ENCODE measurements at regions not wholly inside any gene's neighbourhood (a gene's known extent, or its start where the extent isn't known, plus 50 kb on each side); places are given as distances from the start of the nearest gene placed in this dataset.

DNA sequence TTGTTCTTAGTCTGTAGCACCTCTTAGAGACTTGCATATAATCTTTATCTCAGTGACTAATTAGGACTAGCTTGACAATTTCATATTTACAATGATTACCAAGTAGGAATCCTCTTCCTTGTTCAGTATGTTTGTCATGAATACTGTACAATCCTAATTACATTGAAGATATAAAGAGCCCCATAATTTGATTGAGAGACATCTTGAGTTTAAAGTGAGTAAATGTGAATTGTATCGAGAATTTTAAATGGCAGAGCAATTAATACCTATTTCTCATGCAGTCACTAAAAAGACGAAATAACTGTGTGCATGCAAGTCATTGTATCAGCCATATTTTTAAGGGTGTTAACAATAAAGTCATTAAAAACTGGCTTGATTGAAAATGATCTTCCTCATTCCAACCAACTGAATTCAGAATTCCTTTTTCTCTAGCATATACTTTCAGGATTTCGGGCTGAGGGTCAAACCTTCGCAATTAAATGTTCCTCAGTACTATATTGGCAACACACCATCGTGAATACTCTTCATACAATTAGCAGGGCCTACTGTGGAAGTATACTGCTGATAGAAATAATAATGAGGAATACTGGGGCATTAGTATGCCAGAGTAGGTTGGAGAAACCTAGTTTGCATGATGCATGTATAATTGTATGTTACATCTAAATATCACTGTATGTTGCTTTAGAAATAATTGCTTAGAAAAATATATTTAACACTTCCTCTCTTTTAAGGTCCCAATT is 284.7 kb upstream of the TMEM161B start:
- Histone ChIP-seq H3K9me3 (ENCODE audit: insufficient read depth, low read length, severe bottlenecking) (no peaks in the 10 kb centered on the region), H3K4me1 (ENCODE audit: insufficient read depth, low read length) (no peaks in the 10 kb centered on the region), H3K9ac (ENCODE audit: low read depth, low read length) (no peak overlapping the region), H3K4me2 (ENCODE audit: insufficient read depth, low read length) (no peak overlapping the region), H3K27ac (ENCODE audit: low read length) (no peak overlapping the region), H3K36me3 (ENCODE audit: insufficient read depth, low read length) (no peaks in the 10 kb centered on the region), H4K20me1 (ENCODE audit: insufficient read depth, low read length) (no peaks in the 10 kb centered on the region), H3K4me3 (ENCODE audit: low read depth in 1 of 2, low read length in 2 of 2) (no peak overlapping the region), H3K79me2 (ENCODE audit: insufficient read depth, low read length) (no peaks in the 10 kb centered on the region), H3K27me3 (ENCODE audit: insufficient read depth, low read length, poor library complexity) (no peaks in the 10 kb centered on the region), H2AFZ (ENCODE audit: low read depth, low read length) (no peak overlapping the region)
- ATAC-seq (ENCODE audit: insufficient read depth, low read depth) (no peak), DNase-seq (no peak)
- TF ChIP-seq, protein P1, sequence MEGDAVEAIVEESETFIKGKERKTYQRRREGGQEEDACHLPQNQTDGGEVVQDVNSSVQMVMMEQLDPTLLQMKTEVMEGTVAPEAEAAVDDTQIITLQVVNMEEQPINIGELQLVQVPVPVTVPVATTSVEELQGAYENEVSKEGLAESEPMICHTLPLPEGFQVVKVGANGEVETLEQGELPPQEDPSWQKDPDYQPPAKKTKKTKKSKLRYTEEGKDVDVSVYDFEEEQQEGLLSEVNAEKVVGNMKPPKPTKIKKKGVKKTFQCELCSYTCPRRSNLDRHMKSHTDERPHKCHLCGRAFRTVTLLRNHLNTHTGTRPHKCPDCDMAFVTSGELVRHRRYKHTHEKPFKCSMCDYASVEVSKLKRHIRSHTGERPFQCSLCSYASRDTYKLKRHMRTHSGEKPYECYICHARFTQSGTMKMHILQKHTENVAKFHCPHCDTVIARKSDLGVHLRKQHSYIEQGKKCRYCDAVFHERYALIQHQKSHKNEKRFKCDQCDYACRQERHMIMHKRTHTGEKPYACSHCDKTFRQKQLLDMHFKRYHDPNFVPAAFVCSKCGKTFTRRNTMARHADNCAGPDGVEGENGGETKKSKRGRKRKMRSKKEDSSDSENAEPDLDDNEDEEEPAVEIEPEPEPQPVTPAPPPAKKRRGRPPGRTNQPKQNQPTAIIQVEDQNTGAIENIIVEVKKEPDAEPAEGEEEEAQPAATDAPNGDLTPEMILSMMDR (IDR thresholded peaks at IDR 0.05; ENCODE audit: borderline replicate concordance, extremely low read depth, low read length, poor library complexity, severe bottlenecking): no peak
- TF ChIP-seq EZH2 (IDR thresholded peaks at IDR 0.05; ENCODE audit: borderline replicate concordance, low read depth, low read length, severe bottlenecking): no peak

DNA sequence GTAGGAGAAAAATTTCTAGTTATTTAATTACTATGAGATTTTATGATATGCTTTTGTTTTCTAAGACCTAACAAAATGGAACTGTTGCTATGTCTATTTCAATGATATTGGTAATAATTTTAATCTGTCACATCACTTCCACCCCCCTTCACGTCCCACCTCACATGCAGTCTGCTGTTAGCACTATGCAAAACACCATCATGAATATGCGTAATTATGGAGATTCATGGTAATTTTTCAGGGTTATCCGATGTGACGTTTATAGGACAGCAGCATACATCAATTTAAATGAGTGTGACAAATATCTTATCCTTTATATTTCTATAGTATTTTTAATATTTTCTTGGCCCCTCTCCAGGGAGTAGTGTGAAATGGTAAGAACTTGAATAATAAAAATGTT is 283.8 kb upstream of the TMEM161B start:
- Histone ChIP-seq H3K27me3 (ENCODE audit: insufficient read depth, low read length, poor library complexity) (no peaks in the 10 kb centered on the region), H3K36me3 (ENCODE audit: insufficient read depth, low read length) (no peaks in the 10 kb centered on the region), H3K9ac (ENCODE audit: low read depth, low read length) (no peak overlapping the region), H3K4me1 (ENCODE audit: insufficient read depth, low read length) (no peaks in the 10 kb centered on the region), H4K20me1 (ENCODE audit: insufficient read depth, low read length) (no peaks in the 10 kb centered on the region), H3K4me3 (ENCODE audit: low read depth in 1 of 2, low read length in 2 of 2) (no peak overlapping the region), H2AFZ (ENCODE audit: low read depth, low read length) (no peak overlapping the region), H3K9me3 (ENCODE audit: insufficient read depth, low read length, severe bottlenecking) (no peaks in the 10 kb centered on the region), H3K4me2 (ENCODE audit: insufficient read depth, low read length) (no peak overlapping the region), H3K79me2 (ENCODE audit: insufficient read depth, low read length) (no peaks in the 10 kb centered on the region), H3K27ac (ENCODE audit: low read length) (no peak overlapping the region)
- no peak for ATAC-seq (ENCODE audit: insufficient read depth, low read depth)
- DNase-seq: no peak
- TF ChIP-seq, protein P1 (IDR thresholded peaks at IDR 0.05; ENCODE audit: borderline replicate concordance, extremely low read depth, low read length, poor library complexity, severe bottlenecking): no peak
- TF ChIP-seq EZH2 (IDR thresholded peaks at IDR 0.05; ENCODE audit: borderline replicate concordance, low read depth, low read length, severe bottlenecking): no peak

DNA sequence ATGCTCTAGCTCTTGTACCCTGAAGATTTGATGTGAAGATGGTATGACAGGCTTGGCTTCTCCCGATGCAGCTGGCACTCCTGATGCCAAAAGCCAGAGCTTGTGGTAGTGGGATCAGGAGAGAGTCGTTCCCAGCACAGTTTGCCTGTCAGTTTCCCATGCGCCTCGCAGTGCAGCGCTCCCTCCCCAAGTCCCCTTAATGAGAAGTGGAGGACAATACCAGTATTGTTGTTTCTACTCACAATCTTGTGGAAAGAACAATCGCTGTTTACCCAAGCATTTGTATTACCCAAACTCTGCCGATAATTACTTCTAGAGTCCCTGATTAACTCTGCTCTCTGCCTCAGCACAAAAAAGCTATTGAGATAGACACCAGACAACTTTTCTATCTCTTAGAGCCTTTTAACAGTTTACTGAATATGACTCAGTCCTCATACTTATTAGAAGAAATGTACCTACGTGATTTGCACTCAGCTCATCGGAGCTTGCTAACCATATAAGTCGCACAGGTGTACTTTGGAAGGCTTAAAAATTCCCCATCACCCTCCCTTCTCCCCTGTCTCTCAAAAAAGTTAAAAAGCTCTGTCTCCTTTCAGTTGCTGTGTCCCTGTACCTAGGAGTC is 283.2 kb upstream of the TMEM161B start:
- ATAC-seq (ENCODE audit: insufficient read depth, low read depth): no peak
- H3K9me3 ChIP-seq (ENCODE audit: insufficient read depth, low read length, severe bottlenecking): no peaks in the 10 kb centered on the region
- H3K4me2 ChIP-seq (ENCODE audit: insufficient read depth, low read length): no peak overlapping the region
- no peaks in the 10 kb centered on the region for H4K20me1 ChIP-seq (ENCODE audit: insufficient read depth, low read length)
- H3K79me2 ChIP-seq (ENCODE audit: insufficient read depth, low read length): no peaks in the 10 kb centered on the region
- no peaks in the 10 kb centered on the region for H3K36me3 ChIP-seq (ENCODE audit: insufficient read depth, low read length)
- H3K9ac ChIP-seq (ENCODE audit: low read depth, low read length): no peak overlapping the region
- H3K27ac ChIP-seq (ENCODE audit: low read length): no peak overlapping the region
- H3K27me3 ChIP-seq (ENCODE audit: insufficient read depth, low read length, poor library complexity): no peaks in the 10 kb centered on the region
- no peak for DNase-seq
- TF ChIP-seq, protein P1 (IDR thresholded peaks at IDR 0.05; ENCODE audit: borderline replicate concordance, extremely low read depth, low read length, poor library complexity, severe bottlenecking): no peak
- TF ChIP-seq EZH2 (IDR thresholded peaks at IDR 0.05; ENCODE audit: borderline replicate concordance, low read depth, low read length, severe bottlenecking): no peak
- H3K4me3 ChIP-seq (ENCODE audit: low read depth in 1 of 2, low read length in 2 of 2): no peak overlapping the region
- H3K4me1 ChIP-seq (ENCODE audit: insufficient read depth, low read length): no peaks in the 10 kb centered on the region
- H2AFZ ChIP-seq (ENCODE audit: low read depth, low read length): no peak overlapping the region

Measured in DND-41 (cell line).